ENCODE measurements at regions not wholly inside any gene's neighbourhood (a gene's known extent, or its start where the extent isn't known, plus 50 kb on each side); places are given as distances from the start of the nearest gene placed in this dataset.

- ChIA-PET POLR2A (no interaction called here), CTCF (no interaction called here)
- H3K27me3 ChIP-seq (ENCODE audit: insufficient read depth, low read length, poor library complexity, severe bottlenecking): no peaks in the 10 kb centered on the region
- no peaks in the 10 kb centered on the region for H3K4me1 Mint-ChIP-seq
- no peaks in the 10 kb centered on the region for H3K27me3 Mint-ChIP-seq
- no peaks in the 10 kb centered on the region for H3K9me3 ChIP-seq (ENCODE audit: low read length)
- no peak for DNase-seq
- H3K4me3 ChIP-seq (ENCODE audit: low read length): no peak overlapping the region
- H3K4me3 Mint-ChIP-seq: no peak overlapping the region
- no peak overlapping the region for H3K27ac ChIP-seq (ENCODE audit: low read depth, low read length)
- H3K4me1 ChIP-seq (ENCODE audit: insufficient read depth, low read length): no peaks in the 10 kb centered on the region
- H3K27ac Mint-ChIP-seq: no peak overlapping the region
- no peaks in the 10 kb centered on the region for H3K36me3 Mint-ChIP-seq
- no peaks in the 10 kb centered on the region for H3K36me3 ChIP-seq (ENCODE audit: insufficient read depth, low read length)
- H3K9me3 Mint-ChIP-seq: peaks cover 0 to 8% (median 3%) of the 10 kb centered on the region in 5 donors
Measured at GRCh38 chr4:110781944-110782343, 159.1 kb upstream of the PITX2 start.

GRCh38 chr4:110787109-110787508 is 164.2 kb upstream of the PITX2 start:
- Mint-ChIP-seq H3K4me1 (no peaks in the 10 kb centered on the region), H3K27me3 (no peaks in the 10 kb centered on the region), H3K4me3 (no peak overlapping the region), H3K36me3 (no peaks in the 10 kb centered on the region), H3K27ac (no peak overlapping the region), H3K9me3 (peaks cover 0 to 7% (median 0%) of the 10 kb centered on the region in 5 donors)
- no peak for DNase-seq
- CTCF ChIA-PET: no interaction called here
- no peak overlapping the region for H3K27ac ChIP-seq (ENCODE audit: low read depth, low read length)
- POLR2A ChIA-PET: no interaction called here
- no peaks in the 10 kb centered on the region for H3K9me3 ChIP-seq (ENCODE audit: low read length)
- no peaks in the 10 kb centered on the region for H3K27me3 ChIP-seq (ENCODE audit: insufficient read depth, low read length, poor library complexity, severe bottlenecking)
- no peaks in the 10 kb centered on the region for H3K4me1 ChIP-seq (ENCODE audit: insufficient read depth, low read length)
- H3K4me3 ChIP-seq (ENCODE audit: low read length): no peak overlapping the region
- H3K36me3 ChIP-seq (ENCODE audit: insufficient read depth, low read length): no peaks in the 10 kb centered on the region

- H3K36me3 Mint-ChIP-seq: no peaks in the 10 kb centered on the region
- DNase-seq: no peak
- no peaks in the 10 kb centered on the region for H3K27me3 ChIP-seq (ENCODE audit: insufficient read depth, low read length, poor library complexity, severe bottlenecking)
- H3K36me3 ChIP-seq (ENCODE audit: insufficient read depth, low read length): no peaks in the 10 kb centered on the region
- H3K4me1 ChIP-seq (ENCODE audit: insufficient read depth, low read length): no peaks in the 10 kb centered on the region
- H3K4me3 Mint-ChIP-seq: no peak overlapping the region
- H3K27ac ChIP-seq (ENCODE audit: low read depth, low read length): no peak overlapping the region
- H3K4me3 ChIP-seq (ENCODE audit: low read length): no peak overlapping the region
- H3K27ac Mint-ChIP-seq: no peak overlapping the region
- no peaks in the 10 kb centered on the region for H3K9me3 ChIP-seq (ENCODE audit: low read length)
- POLR2A ChIA-PET: no interaction called here
- H3K27me3 Mint-ChIP-seq: no peaks in the 10 kb centered on the region
- H3K4me1 Mint-ChIP-seq: no peaks in the 10 kb centered on the region
- CTCF ChIA-PET: no interaction called here
- H3K9me3 Mint-ChIP-seq: peaks cover 0 to 6% (median 0%) of the 10 kb centered on the region in 5 donors
Measured at GRCh38 chr4:110787707-110788106, 164.8 kb upstream of the PITX2 start.

GRCh38 chr4:110788302-110788701 is 165.4 kb upstream of the PITX2 start:
- no peaks in the 10 kb centered on the region for H3K4me1 Mint-ChIP-seq
- DNase-seq: no peak
- H3K27ac Mint-ChIP-seq: no peak overlapping the region
- H3K27me3 ChIP-seq (ENCODE audit: insufficient read depth, low read length, poor library complexity, severe bottlenecking): no peaks in the 10 kb centered on the region
- POLR2A ChIA-PET: no interaction called here
- no peaks in the 10 kb centered on the region for H3K36me3 ChIP-seq (ENCODE audit: insufficient read depth, low read length)
- H3K4me3 Mint-ChIP-seq: no peak overlapping the region
- H3K9me3 ChIP-seq (ENCODE audit: low read length): no peaks in the 10 kb centered on the region
- no peaks in the 10 kb centered on the region for H3K4me1 ChIP-seq (ENCODE audit: insufficient read depth, low read length)
- no peaks in the 10 kb centered on the region for H3K36me3 Mint-ChIP-seq
- H3K27me3 Mint-ChIP-seq: no peaks in the 10 kb centered on the region
- H3K27ac ChIP-seq (ENCODE audit: low read depth, low read length): no peak overlapping the region
- peaks cover 0 to 6% (median 0%) of the 10 kb centered on the region in 5 donors for H3K9me3 Mint-ChIP-seq
- no peak overlapping the region for H3K4me3 ChIP-seq (ENCODE audit: low read length)
- CTCF ChIA-PET: no interaction called here

- Mint-ChIP-seq H3K36me3 (no peaks in the 10 kb centered on the region), H3K9me3 (peaks cover 0 to 6% (median 0%) of the 10 kb centered on the region in 5 donors), H3K27ac (no peak overlapping the region), H3K4me3 (no peak overlapping the region), H3K4me1 (no peaks in the 10 kb centered on the region), H3K27me3 (no peaks in the 10 kb centered on the region)
- Histone ChIP-seq H3K27me3 (ENCODE audit: insufficient read depth, low read length, poor library complexity, severe bottlenecking) (no peaks in the 10 kb centered on the region), H3K9me3 (ENCODE audit: low read length) (no peaks in the 10 kb centered on the region), H3K4me3 (ENCODE audit: low read length) (no peak overlapping the region), H3K4me1 (ENCODE audit: insufficient read depth, low read length) (no peaks in the 10 kb centered on the region), H3K27ac (ENCODE audit: low read depth, low read length) (no peak overlapping the region), H3K36me3 (ENCODE audit: insufficient read depth, low read length) (no peaks in the 10 kb centered on the region)
- CTCF ChIA-PET: no interaction called here
- POLR2A ChIA-PET: no interaction called here
- DNase-seq: no peak
Measured at GRCh38 chr4:110792036-110792435, 169.2 kb upstream of the PITX2 start.

- Histone ChIP-seq H3K4me3 (ENCODE audit: low read length) (no peak overlapping the region), H3K4me1 (ENCODE audit: insufficient read depth, low read length) (no peaks in the 10 kb centered on the region), H3K9me3 (ENCODE audit: low read length) (no peaks in the 10 kb centered on the region), H3K36me3 (ENCODE audit: insufficient read depth, low read length) (no peaks in the 10 kb centered on the region), H3K27ac (ENCODE audit: low read depth, low read length) (no peak overlapping the region), H3K27me3 (ENCODE audit: insufficient read depth, low read length, poor library complexity, severe bottlenecking) (no peaks in the 10 kb centered on the region)
- ChIA-PET POLR2A (no interaction called here), CTCF (interaction anchor here (0.6 kb wide), 1 partner anchor 802 kb away, joined by 4 read pairs; no protein-coding TSS in a partner anchor)
- no peaks in the 10 kb centered on the region for H3K4me1 Mint-ChIP-seq
- H3K36me3 Mint-ChIP-seq: no peaks in the 10 kb centered on the region
- no peak overlapping the region for H3K4me3 Mint-ChIP-seq
- no peak for DNase-seq
- H3K27me3 Mint-ChIP-seq: no peaks in the 10 kb centered on the region
- peaks cover 0 to 6% (median 0%) of the 10 kb centered on the region in 5 donors for H3K9me3 Mint-ChIP-seq
- H3K27ac Mint-ChIP-seq: no peak overlapping the region
Measured at GRCh38 chr4:110793381-110793801, 170.5 kb upstream of the PITX2 start.

GRCh38 chr4:110793890-110794554 is 171.1 kb upstream of the PITX2 start:
- CTCF ChIA-PET: no interaction called here
- Histone ChIP-seq H3K4me1 (ENCODE audit: insufficient read depth, low read length) (no peaks in the 10 kb centered on the region), H3K27ac (ENCODE audit: low read depth, low read length) (no peak overlapping the region), H3K9me3 (ENCODE audit: low read length) (no peaks in the 10 kb centered on the region), H3K36me3 (ENCODE audit: insufficient read depth, low read length) (no peaks in the 10 kb centered on the region), H3K4me3 (ENCODE audit: low read length) (no peak overlapping the region), H3K27me3 (ENCODE audit: insufficient read depth, low read length, poor library complexity, severe bottlenecking) (no peaks in the 10 kb centered on the region)
- H3K4me1 Mint-ChIP-seq: no peaks in the 10 kb centered on the region
- no peaks in the 10 kb centered on the region for H3K27me3 Mint-ChIP-seq
- no peaks in the 10 kb centered on the region for H3K36me3 Mint-ChIP-seq
- POLR2A ChIA-PET: no interaction called here
- H3K27ac Mint-ChIP-seq: no peak overlapping the region
- peaks cover 0 to 6% (median 0%) of the 10 kb centered on the region in 5 donors for H3K9me3 Mint-ChIP-seq
- no peak for DNase-seq
- no peak overlapping the region for H3K4me3 Mint-ChIP-seq

- ChIA-PET POLR2A (no interaction called here), CTCF (no interaction called here)
- H3K4me1 Mint-ChIP-seq: no peaks in the 10 kb centered on the region
- Histone ChIP-seq H3K4me3 (ENCODE audit: low read length) (no peak overlapping the region), H3K36me3 (ENCODE audit: insufficient read depth, low read length) (no peaks in the 10 kb centered on the region), H3K4me1 (ENCODE audit: insufficient read depth, low read length) (no peaks in the 10 kb centered on the region), H3K27me3 (ENCODE audit: insufficient read depth, low read length, poor library complexity, severe bottlenecking) (no peaks in the 10 kb centered on the region), H3K27ac (ENCODE audit: low read depth, low read length) (no peak overlapping the region), H3K9me3 (ENCODE audit: low read length) (no peaks in the 10 kb centered on the region)
- H3K9me3 Mint-ChIP-seq: peaks cover 0 to 6% (median 0%) of the 10 kb centered on the region in 5 donors
- H3K36me3 Mint-ChIP-seq: no peaks in the 10 kb centered on the region
- H3K4me3 Mint-ChIP-seq: no peak overlapping the region
- H3K27ac Mint-ChIP-seq: no peak overlapping the region
- H3K27me3 Mint-ChIP-seq: no peaks in the 10 kb centered on the region
- DNase-seq: no peak
Measured at GRCh38 chr4:110795971-110796370, 173.1 kb upstream of the PITX2 start.

- ChIA-PET CTCF (no interaction called here), POLR2A (no interaction called here)
- H3K36me3 ChIP-seq (ENCODE audit: insufficient read depth, low read length): no peaks in the 10 kb centered on the region
- Mint-ChIP-seq H3K36me3 (no peaks in the 10 kb centered on the region), H3K27ac (no peak overlapping the region), H3K4me3 (no peak overlapping the region), H3K9me3 (peaks cover 0 to 3% (median 0%) of the 10 kb centered on the region in 5 donors), H3K4me1 (no peaks in the 10 kb centered on the region), H3K27me3 (no peaks in the 10 kb centered on the region)
- H3K9me3 ChIP-seq (ENCODE audit: low read length): no peaks in the 10 kb centered on the region
- no peaks in the 10 kb centered on the region for H3K4me1 ChIP-seq (ENCODE audit: insufficient read depth, low read length)
- no peak for DNase-seq
- no peak overlapping the region for H3K27ac ChIP-seq (ENCODE audit: low read depth, low read length)
- H3K4me3 ChIP-seq (ENCODE audit: low read length): no peak overlapping the region
- no peaks in the 10 kb centered on the region for H3K27me3 ChIP-seq (ENCODE audit: insufficient read depth, low read length, poor library complexity, severe bottlenecking)
Measured at GRCh38 chr4:110797486-110797885, 174.6 kb upstream of the PITX2 start.
